ENCODE measurements at regions not wholly inside any gene's neighbourhood (a gene's known extent, or its start where the extent isn't known, plus 50 kb on each side); places are given as distances from the start of the nearest gene placed in this dataset.
"Not testable (repeated sequence)": the region's sequence is repeated elsewhere in the genome, so short reads cannot be mapped to it uniquely, and the experiment has no call there.

GRCh38 chr2:228372212-228372611, 190.7 kb upstream of the SPHKAP start:
- Mint-ChIP-seq H3K27ac (ENCODE audit: unreplicated experiment) (no peak overlapping the region), H3K36me3 (ENCODE audit: unreplicated experiment) (no peaks in the 10 kb centered on the region), H3K9me3 (ENCODE audit: unreplicated experiment) (no peaks in the 10 kb centered on the region), H3K4me3 (ENCODE audit: unreplicated experiment) (no peak overlapping the region), H3K4me1 (ENCODE audit: low read depth, unreplicated experiment) (no peaks in the 10 kb centered on the region), H3K27me3 (ENCODE audit: unreplicated experiment) (no peaks in the 10 kb centered on the region)
- TF ChIP-seq CTCF (IDR thresholded peaks at IDR 0.05; ENCODE audit: partially characterized antibody, unreplicated experiment) = no peak
- no peak for DNase-seq

GRCh38 chr2:228369400-228370031, 188.0 kb upstream of the SPHKAP start:
- H3K9me3 Mint-ChIP-seq (ENCODE audit: unreplicated experiment) = no peaks in the 10 kb centered on the region
- H3K36me3 Mint-ChIP-seq (ENCODE audit: unreplicated experiment) = no peaks in the 10 kb centered on the region
- peaks cover 8% of the 10 kb centered on the region for H3K4me1 Mint-ChIP-seq (ENCODE audit: low read depth, unreplicated experiment)
- H3K27me3 Mint-ChIP-seq (ENCODE audit: unreplicated experiment) = no peaks in the 10 kb centered on the region
- TF ChIP-seq CTCF (IDR thresholded peaks at IDR 0.05; ENCODE audit: partially characterized antibody, unreplicated experiment) = no peak
- H3K27ac Mint-ChIP-seq (ENCODE audit: unreplicated experiment) = no peak overlapping the region
- DNase-seq = no peak
- no peak overlapping the region for H3K4me3 Mint-ChIP-seq (ENCODE audit: unreplicated experiment)

- DNase-seq = no peak
- Mint-ChIP-seq H3K36me3 (ENCODE audit: unreplicated experiment) (no peaks in the 10 kb centered on the region), H3K4me1 (ENCODE audit: low read depth, unreplicated experiment) (peaks cover 10% of the 10 kb centered on the region), H3K4me3 (ENCODE audit: unreplicated experiment) (no peak overlapping the region), H3K9me3 (ENCODE audit: unreplicated experiment) (no peaks in the 10 kb centered on the region), H3K27me3 (ENCODE audit: unreplicated experiment) (no peaks in the 10 kb centered on the region), H3K27ac (ENCODE audit: unreplicated experiment) (no peak overlapping the region)
- no peak for TF ChIP-seq CTCF (IDR thresholded peaks at IDR 0.05; ENCODE audit: partially characterized antibody, unreplicated experiment)
Measured at GRCh38 chr2:228367356-228367755, 185.9 kb upstream of the SPHKAP start.

- TF ChIP-seq CTCF (IDR thresholded peaks at IDR 0.05; ENCODE audit: partially characterized antibody, unreplicated experiment) = no peak
- Mint-ChIP-seq H3K36me3 (ENCODE audit: unreplicated experiment) (no peaks in the 10 kb centered on the region), H3K9me3 (ENCODE audit: unreplicated experiment) (peaks cover 2% of the 10 kb centered on the region), H3K4me3 (ENCODE audit: unreplicated experiment) (no peak overlapping the region), H3K4me1 (ENCODE audit: low read depth, unreplicated experiment) (peaks cover 4% of the 10 kb centered on the region), H3K27me3 (ENCODE audit: unreplicated experiment) (no peaks in the 10 kb centered on the region), H3K27ac (ENCODE audit: unreplicated experiment) (no peak overlapping the region)
- DNase-seq = no peak
Measured at GRCh38 chr2:228359473-228359872, 178.0 kb upstream of the SPHKAP start.

GRCh38 chr2:228355897-228356296, 174.4 kb upstream of the SPHKAP start:
- no peak overlapping the region for H3K27ac Mint-ChIP-seq (ENCODE audit: unreplicated experiment)
- no peak for TF ChIP-seq CTCF (IDR thresholded peaks at IDR 0.05; ENCODE audit: partially characterized antibody, unreplicated experiment)
- peaks cover 4% of the 10 kb centered on the region for H3K9me3 Mint-ChIP-seq (ENCODE audit: unreplicated experiment)
- H3K27me3 Mint-ChIP-seq (ENCODE audit: unreplicated experiment) = no peaks in the 10 kb centered on the region
- H3K4me3 Mint-ChIP-seq (ENCODE audit: unreplicated experiment) = no peak overlapping the region
- peaks cover 7% of the 10 kb centered on the region for H3K4me1 Mint-ChIP-seq (ENCODE audit: low read depth, unreplicated experiment)
- no peak for DNase-seq
- no peaks in the 10 kb centered on the region for H3K36me3 Mint-ChIP-seq (ENCODE audit: unreplicated experiment)

- not testable (repeated sequence) for H3K4me3 Mint-ChIP-seq (ENCODE audit: unreplicated experiment); H3K36me3 Mint-ChIP-seq (ENCODE audit: unreplicated experiment); H3K4me1 Mint-ChIP-seq (ENCODE audit: low read depth, unreplicated experiment); H3K27ac Mint-ChIP-seq (ENCODE audit: unreplicated experiment); H3K27me3 Mint-ChIP-seq (ENCODE audit: unreplicated experiment); H3K9me3 Mint-ChIP-seq (ENCODE audit: unreplicated experiment); DNase-seq
Measured at GRCh38 chr2:228352980-228353379, 171.5 kb upstream of the SPHKAP start.
